ENCODE measurements at regions not wholly inside any gene's neighbourhood (a gene's known extent, or its start where the extent isn't known, plus 50 kb on each side); places are given as distances from the start of the nearest gene placed in this dataset.

DNA sequence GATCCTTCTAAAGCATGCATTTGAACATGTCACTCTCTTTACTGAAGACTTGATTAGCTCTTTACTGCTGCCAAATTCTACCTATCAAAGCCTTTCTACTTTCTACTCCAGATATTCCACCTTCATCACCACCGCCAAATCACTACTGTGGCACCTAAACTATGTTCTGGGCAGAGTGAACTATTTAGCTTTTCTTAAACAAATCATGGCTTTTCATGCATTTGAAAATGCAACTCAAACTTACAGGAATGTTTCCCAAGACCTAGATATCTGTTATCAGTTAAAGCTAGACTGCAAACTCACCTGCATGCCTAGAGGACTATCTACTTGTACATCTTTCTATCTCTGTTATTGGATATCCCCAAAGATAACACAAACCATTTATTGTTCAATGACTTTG, 109.3 kb downstream of the MAFB start:
- no peaks in the 10 kb centered on the region for H3K9me2 ChIP-seq (ENCODE audit: insufficient read depth)
- H3K4me2 ChIP-seq (ENCODE audit: unreplicated experiment) = no peak overlapping the region
- no peaks in the 10 kb centered on the region for H3K9me3 ChIP-seq (ENCODE audit: low read depth)
- no peaks in the 10 kb centered on the region for H3K36me3 ChIP-seq (ENCODE audit: low read depth)
- H3K27ac ChIP-seq = no peak overlapping the region
- H3F3A ChIP-seq (ENCODE audit: insufficient read depth) = no peaks in the 10 kb centered on the region
- no peak overlapping the region for H3K4me3 ChIP-seq
- H2AFZ ChIP-seq = no peak overlapping the region
- no peaks in the 10 kb centered on the region for H3K4me1 ChIP-seq (ENCODE audit: insufficient read depth)
- H3K27me3 ChIP-seq (replicated peaks; ENCODE audit: insufficient read depth) = peaks cover 15% of the 10 kb centered on the region
- no peak for TF ChIP-seq EZH2phosphoT487 (IDR thresholded peaks at IDR 0.05; ENCODE audit: insufficient read depth, low read depth)
- no peak for TF ChIP-seq EZH2 (IDR thresholded peaks at IDR 0.05; ENCODE audit: insufficient read depth, poor library complexity, severe bottlenecking)
- no peaks in the 10 kb centered on the region for H3K79me2 ChIP-seq (ENCODE audit: insufficient read depth)
- DNase-seq = no peak
- H4K20me1 ChIP-seq (ENCODE audit: insufficient read depth) = no peaks in the 10 kb centered on the region
- in situ Hi-C loops (cut with MboI) = no loop called here
- no peak overlapping the region for H3K9ac ChIP-seq
- 58 to 59% methylated on average over 1 of the region's 1 CpG for WGBS, 2 experiments (ENCODE audit: low coverage in 1 of 2, low lambda C conversion rate in 2 of 2, missing lambda C conversion rate in 2 of 2)

DNA sequence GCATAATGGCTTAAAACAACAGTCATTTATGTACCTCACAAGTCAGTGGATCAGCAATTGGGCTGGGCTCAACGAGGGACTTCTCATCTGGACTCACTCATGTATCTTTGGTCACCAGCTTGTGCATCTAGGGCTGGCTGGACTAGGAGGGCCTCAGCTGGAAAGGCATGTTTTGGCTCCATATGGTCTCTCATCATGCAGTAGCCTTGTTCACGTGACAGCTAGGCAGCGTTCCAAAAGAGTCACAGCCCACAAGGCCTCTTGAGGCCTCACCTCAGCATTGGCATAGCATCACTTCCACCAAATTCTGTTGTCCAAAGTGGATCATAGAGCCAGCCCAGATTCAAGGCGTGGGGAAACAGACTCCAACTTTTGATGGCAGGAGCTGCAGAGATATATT, 110.1 kb downstream of the MAFB start:
- no peaks in the 10 kb centered on the region for H3K36me3 ChIP-seq (ENCODE audit: low read depth)
- no peaks in the 10 kb centered on the region for H3K9me2 ChIP-seq (ENCODE audit: insufficient read depth)
- no peak overlapping the region for H3K27ac ChIP-seq
- no peak for TF ChIP-seq EZH2phosphoT487 (IDR thresholded peaks at IDR 0.05; ENCODE audit: insufficient read depth, low read depth)
- TF ChIP-seq EZH2 (IDR thresholded peaks at IDR 0.05; ENCODE audit: insufficient read depth, poor library complexity, severe bottlenecking) = no peak
- peaks cover 15% of the 10 kb centered on the region for H3K27me3 ChIP-seq (replicated peaks; ENCODE audit: insufficient read depth)
- 42 to 44% methylated on average over 4 of the region's 4 CpGs for WGBS, 2 experiments (ENCODE audit: low coverage in 1 of 2, low lambda C conversion rate in 2 of 2, missing lambda C conversion rate in 2 of 2)
- no peaks in the 10 kb centered on the region for H3K79me2 ChIP-seq (ENCODE audit: insufficient read depth)
- no peaks in the 10 kb centered on the region for H3K4me1 ChIP-seq (ENCODE audit: insufficient read depth)
- H3F3A ChIP-seq (ENCODE audit: insufficient read depth) = no peaks in the 10 kb centered on the region
- no peak overlapping the region for H3K4me2 ChIP-seq (ENCODE audit: unreplicated experiment)
- no peak overlapping the region for H2AFZ ChIP-seq
- H3K9ac ChIP-seq = no peak overlapping the region
- in situ Hi-C loops (cut with MboI) = no loop called here
- no peaks in the 10 kb centered on the region for H3K9me3 ChIP-seq (ENCODE audit: low read depth)
- H3K4me3 ChIP-seq = no peak overlapping the region
- no peak for DNase-seq
- H4K20me1 ChIP-seq (ENCODE audit: insufficient read depth) = no peaks in the 10 kb centered on the region

DNA sequence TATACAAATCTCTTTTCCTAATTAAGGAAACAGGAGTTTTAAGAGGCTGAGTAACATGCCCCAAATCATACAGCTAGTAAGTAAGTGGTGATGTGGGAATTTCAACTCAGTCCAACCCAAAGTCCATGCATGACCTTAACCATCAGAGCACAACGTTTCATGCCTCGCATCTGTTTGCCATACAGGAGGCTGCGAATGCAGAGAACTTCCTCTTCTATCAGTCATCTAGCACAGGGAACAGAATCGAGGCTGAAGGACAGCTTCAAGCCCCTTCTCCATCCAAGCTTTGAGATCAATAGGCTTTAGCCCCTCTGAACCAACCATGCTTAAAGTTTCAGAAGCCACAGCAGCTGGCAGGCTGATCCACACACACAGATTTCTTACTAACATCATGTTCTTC, 113.2 kb downstream of the MAFB start:
- Histone ChIP-seq H3K4me1 (ENCODE audit: insufficient read depth) (no peaks in the 10 kb centered on the region), H3K9ac (no peak overlapping the region), H3K79me2 (ENCODE audit: insufficient read depth) (no peaks in the 10 kb centered on the region), H3K27ac (no peak overlapping the region), H3K27me3 (replicated peaks; ENCODE audit: insufficient read depth) (peaks cover 10% of the 10 kb centered on the region), H3K36me3 (ENCODE audit: low read depth) (no peaks in the 10 kb centered on the region), H3K4me3 (no peak overlapping the region), H2AFZ (no peak overlapping the region), H3K4me2 (ENCODE audit: unreplicated experiment) (no peak overlapping the region), H4K20me1 (ENCODE audit: insufficient read depth) (no peaks in the 10 kb centered on the region), H3K9me3 (ENCODE audit: low read depth) (no peaks in the 10 kb centered on the region), H3F3A (ENCODE audit: insufficient read depth) (no peaks in the 10 kb centered on the region), H3K9me2 (ENCODE audit: insufficient read depth) (no peaks in the 10 kb centered on the region)
- DNase-seq = no peak
- 21 to 29% methylated on average over 4 of the region's 4 CpGs for WGBS, 2 experiments (ENCODE audit: low coverage in 1 of 2, low lambda C conversion rate in 2 of 2, missing lambda C conversion rate in 2 of 2)
- TF ChIP-seq EZH2phosphoT487 (IDR thresholded peaks at IDR 0.05; ENCODE audit: insufficient read depth, low read depth) = no peak
- in situ Hi-C loops (cut with MboI) = no loop called here

DNA sequence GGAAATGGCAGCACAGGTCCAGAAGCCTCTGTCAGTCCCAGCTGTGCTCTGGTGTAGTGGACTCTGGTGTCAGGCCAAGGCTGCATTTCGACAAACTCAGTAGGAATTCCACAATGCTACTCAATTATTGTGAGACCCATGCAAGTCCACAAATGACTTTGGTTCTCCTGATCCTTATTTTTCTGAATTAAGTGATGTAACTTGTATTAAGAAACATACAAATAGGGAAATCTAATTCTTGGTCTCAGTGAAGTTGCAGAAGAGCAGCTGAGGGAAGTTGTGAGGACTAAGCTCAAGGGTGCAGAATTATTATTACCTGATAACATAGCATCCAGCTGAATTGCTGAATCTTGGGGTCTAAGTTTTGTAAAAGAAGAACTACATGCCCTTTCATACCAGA, 116.8 kb downstream of the MAFB start:
- no peak for DNase-seq
- Histone ChIP-seq H3K27me3 (replicated peaks; ENCODE audit: insufficient read depth) (no peaks in the 10 kb centered on the region), H3K4me3 (no peak overlapping the region), H3K36me3 (ENCODE audit: low read depth) (no peaks in the 10 kb centered on the region), H3K9ac (no peak overlapping the region), H3K4me2 (ENCODE audit: unreplicated experiment) (no peak overlapping the region), H3K79me2 (ENCODE audit: insufficient read depth) (no peaks in the 10 kb centered on the region), H3K9me3 (ENCODE audit: low read depth) (no peaks in the 10 kb centered on the region), H2AFZ (no peak overlapping the region), H4K20me1 (ENCODE audit: insufficient read depth) (no peaks in the 10 kb centered on the region), H3K4me1 (ENCODE audit: insufficient read depth) (no peaks in the 10 kb centered on the region), H3K27ac (no peak overlapping the region), H3F3A (ENCODE audit: insufficient read depth) (no peaks in the 10 kb centered on the region), H3K9me2 (ENCODE audit: insufficient read depth) (no peaks in the 10 kb centered on the region)
- in situ Hi-C loops (cut with MboI) = no loop called here
- no peak for TF ChIP-seq EZH2phosphoT487 (IDR thresholded peaks at IDR 0.05; ENCODE audit: insufficient read depth, low read depth)
- TF ChIP-seq EZH2 (IDR thresholded peaks at IDR 0.05; ENCODE audit: insufficient read depth, poor library complexity, severe bottlenecking) = no peak
- WGBS, 2 experiments (ENCODE audit: low coverage in 1 of 2, low lambda C conversion rate in 2 of 2, missing lambda C conversion rate in 2 of 2) = 53 to 70% methylated on average over 1 of the region's 1 CpG

DNA sequence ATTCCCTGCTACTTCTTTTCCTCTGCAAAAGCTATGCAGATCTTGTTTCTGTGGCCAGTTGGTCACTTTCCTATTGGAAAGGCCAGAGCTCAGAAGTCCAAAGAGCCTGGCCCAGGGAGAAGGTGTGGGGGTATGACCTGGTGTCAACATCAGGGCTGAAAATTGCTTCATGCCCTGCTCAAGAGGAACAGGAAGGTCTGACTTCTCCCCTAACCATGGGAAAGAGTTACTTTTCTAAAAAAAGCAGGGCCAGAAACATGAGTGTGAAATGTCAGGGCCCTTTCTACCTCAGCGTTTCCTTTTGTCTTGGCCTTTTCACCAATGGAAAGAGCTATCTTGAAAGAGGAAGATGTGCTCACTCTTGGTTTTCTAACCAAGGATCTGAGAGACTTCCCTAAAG, 117.4 kb downstream of the MAFB start:
- WGBS, 2 experiments (ENCODE audit: low coverage in 1 of 2, low lambda C conversion rate in 2 of 2, missing lambda C conversion rate in 2 of 2) = 94 to 95% methylated on average over 1 of the region's 1 CpG
- no peak for TF ChIP-seq EZH2phosphoT487 (IDR thresholded peaks at IDR 0.05; ENCODE audit: insufficient read depth, low read depth)
- TF ChIP-seq EZH2 (IDR thresholded peaks at IDR 0.05; ENCODE audit: insufficient read depth, poor library complexity, severe bottlenecking) = no peak
- no peaks in the 10 kb centered on the region for H3K27me3 ChIP-seq (replicated peaks; ENCODE audit: insufficient read depth)
- no peaks in the 10 kb centered on the region for H3K4me1 ChIP-seq (ENCODE audit: insufficient read depth)
- no peak overlapping the region for H3K4me3 ChIP-seq
- H3K36me3 ChIP-seq (ENCODE audit: low read depth) = no peaks in the 10 kb centered on the region
- no peaks in the 10 kb centered on the region for H4K20me1 ChIP-seq (ENCODE audit: insufficient read depth)
- H3K4me2 ChIP-seq (ENCODE audit: unreplicated experiment) = no peak overlapping the region
- no peaks in the 10 kb centered on the region for H3F3A ChIP-seq (ENCODE audit: insufficient read depth)
- H3K79me2 ChIP-seq (ENCODE audit: insufficient read depth) = no peaks in the 10 kb centered on the region
- H2AFZ ChIP-seq = no peak overlapping the region
- in situ Hi-C loops (cut with MboI) = no loop called here
- DNase-seq = no peak
- H3K9me3 ChIP-seq (ENCODE audit: low read depth) = no peaks in the 10 kb centered on the region
- H3K9me2 ChIP-seq (ENCODE audit: insufficient read depth) = no peaks in the 10 kb centered on the region
- H3K9ac ChIP-seq = no peak overlapping the region
- no peak overlapping the region for H3K27ac ChIP-seq
